IMR-90 (cell line): ENCODE measurements at regions not wholly inside any gene's neighbourhood (a gene's known extent, or its start where the extent isn't known, plus 50 kb on each side); places are given as distances from the start of the nearest gene placed in this dataset.
A peak's percentile ranks its signal among the peaks of the same experiment; 100 is the strongest.

Experiments
- ATAC-seq: fragments of 200-7000 bp; cut with Tn5 transposase; 2 replicates; pipeline ENCODE4 v1.9.1; 2020; ENCODE audit warnings: low read depth, mild to moderate bottlenecking, moderate library complexity
- BruUV-seq: library from RNA; stranded (reverse); fragments of 400-500 nt; replicated peaks from 2 replicates; lab custom pipeline; 2021; lab: Mats Ljungman, UMichigan
- CTCF ChIA-PET: fragments of 300-600 bp; formaldehyde crosslinking; extraction: SDS; loops from one replicate; lab custom pipeline; 2021; ENCODE audit warnings: antibody characterized with exemption; lab: Yijun Ruan, JAX
- POLR2A ChIA-PET: fragments of 300-600 bp; sonication (Branson Sonifier 250); formaldehyde crosslinking; loops from one replicate; lab custom pipeline; 2022; ENCODE audit warnings: antibody characterized with exemption; ENCODE audit not compliant: unreplicated experiment; lab: Charles Lee
- DNase-seq: peaks from one replicate; pipeline ENCODE4 v3.0.0; 2013
- H2AFZ ChIP-seq: replicated peaks from 2 replicates; pipeline ENCODE3; 2013; ENCODE audit warnings: low read length, mild to moderate bottlenecking; ENCODE audit not compliant: poor library complexity
- H2AK5ac ChIP-seq: 2 replicates; pipeline ENCODE4 v1.6.1; 2013; ENCODE audit warnings: low read depth, low read length, inconsistent platforms
- H2AK9ac ChIP-seq: replicated peaks from 2 replicates; pipeline ENCODE3; 2013; ENCODE audit warnings: mild to moderate bottlenecking, low read depth, low read length, moderate library complexity; ENCODE audit not compliant: poor library complexity
- H2BK120ac ChIP-seq: 2 replicates; pipeline ENCODE4 v1.6.1; 2013; ENCODE audit warnings: low read depth, low read length, inconsistent platforms
- H2BK15ac ChIP-seq: 3 replicates; pipeline ENCODE4 v1.6.1; 2013; ENCODE audit warnings: low read depth, low read length, inconsistent platforms
- H2BK20ac ChIP-seq: 2 replicates; pipeline ENCODE4 v1.6.1; 2013; ENCODE audit warnings: low read depth, mild to moderate bottlenecking, inconsistent platforms, low read length, moderate library complexity
- H2BK5ac ChIP-seq: 2 replicates; pipeline ENCODE4 v1.6.1; 2013; ENCODE audit warnings: mild to moderate bottlenecking, low read depth, low read length, inconsistent platforms; ENCODE audit not compliant: poor library complexity, severe bottlenecking
- H3K14ac ChIP-seq: replicated peaks from 2 replicates; pipeline ENCODE4 v1.6.1; 2013; ENCODE audit warnings: low read depth, low read length, inconsistent platforms
- H3K18ac ChIP-seq: 2 replicates; pipeline ENCODE4 v1.6.1; 2013; ENCODE audit warnings: low read depth, low read length, control low read depth
- H3K23ac ChIP-seq: 2 replicates; pipeline ENCODE4 v1.6.1; 2013; ENCODE audit warnings: low read depth, low read length, inconsistent platforms
- H3K27ac ChIP-seq: 2 replicates; pipeline ENCODE4 v1.5.1; 2013; ENCODE audit warnings: mild to moderate bottlenecking, control low read depth, low read length; ENCODE audit not compliant: insufficient read depth
- H3K27me3 ChIP-seq: 2 replicates; pipeline ENCODE4 v1.6.1; 2013; ENCODE audit warnings: low read length; ENCODE audit not compliant: control insufficient read depth, insufficient read depth
- H3K36me3 ChIP-seq: 2 replicates; pipeline ENCODE4 v1.6.1; 2013; ENCODE audit warnings: low read length, mixed read lengths; ENCODE audit not compliant: control insufficient read depth, insufficient read depth
- H3K4ac ChIP-seq: 2 replicates; pipeline ENCODE4 v1.6.1; 2013; ENCODE audit warnings: low read depth, low read length, inconsistent platforms
- H3K4me1 ChIP-seq: 2 replicates; pipeline ENCODE4 v1.6.1; 2013; ENCODE audit warnings: low read length, mixed read lengths; ENCODE audit not compliant: control insufficient read depth, insufficient read depth
- H3K4me2 ChIP-seq: 2 replicates; pipeline ENCODE4 v1.6.1; 2013; ENCODE audit warnings: low read depth, mild to moderate bottlenecking, control low read depth, low read length, moderate library complexity
- H3K4me3 ChIP-seq: 2 replicates; pipeline ENCODE4 v1.5.1; 2013; ENCODE audit warnings: low read depth, mild to moderate bottlenecking, control low read depth, low read length, moderate library complexity; ENCODE audit not compliant: insufficient read depth
- H3K56ac ChIP-seq: 2 replicates; pipeline ENCODE4 v1.6.1; 2013; ENCODE audit warnings: low read length, inconsistent platforms; ENCODE audit not compliant: insufficient read depth; ENCODE audit errors: extremely low read depth
- H3K79me1 ChIP-seq, 2 experiments: 2 replicates each; pipeline ENCODE4 v1.6.1; 2013; ENCODE audit warnings: low read length in 2 of 2, inconsistent platforms in 1 of 2, low read depth in 1 of 2
- H3K9ac ChIP-seq: 2 replicates; pipeline ENCODE4 v1.6.1; 2013; ENCODE audit warnings: low read depth, low read length, control low read depth
- H3K9me1 ChIP-seq: 2 replicates; pipeline ENCODE4 v1.6.1; 2013; ENCODE audit warnings: low read length, inconsistent platforms; ENCODE audit not compliant: insufficient read depth
- H3K9me3 ChIP-seq: 2 replicates; pipeline ENCODE4 v1.6.1; 2013; ENCODE audit warnings: low read length; ENCODE audit not compliant: control insufficient read depth, insufficient read depth
- H4K20me1 ChIP-seq: 2 replicates; pipeline ENCODE4 v1.6.1; 2013; ENCODE audit warnings: low read length, inconsistent platforms; ENCODE audit not compliant: insufficient read depth
- H4K5ac ChIP-seq: 2 replicates; pipeline ENCODE4 v1.6.1; 2013; ENCODE audit warnings: mild to moderate bottlenecking, low read depth, low read length, control low read depth
- H4K8ac ChIP-seq, 2 experiments: 2 replicates each; pipeline ENCODE4 v1.6.1; 2013; ENCODE audit warnings: low read depth in 2 of 2, low read length in 2 of 2, control low read depth in 1 of 2, inconsistent platforms in 1 of 2
- H4K91ac ChIP-seq: 2 replicates; pipeline ENCODE4 v1.6.1; 2013; ENCODE audit warnings: low read depth, low read length, inconsistent platforms; ENCODE audit not compliant: insufficient read depth
- MAFK ChIP-seq: IDR thresholded peaks from 2 replicates; pipeline ENCODE4 v1.6.1; 2012; ENCODE audit warnings: low read depth, low read length, improper control_type of control experiment
- MAZ ChIP-seq: IDR thresholded peaks from 2 replicates; pipeline ENCODE4 v1.6.1; 2012; ENCODE audit warnings: low read depth, mild to moderate bottlenecking, low read length, improper control_type of control experiment, moderate library complexity, borderline replicate concordance
- WGBS, 2 experiments: methylation state at CpG; one replicate each; pipeline versions ENCODE4 v1.1.5 to v1.1.7; 2013; ENCODE audit warnings: missing lambda C conversion rate in 2 of 2; ENCODE audit not compliant: insufficient read length in 1 of 2; ENCODE audit errors: extremely low coverage in 2 of 2; 5-methylcytosine and 5-hydroxymethylcytosine counted together
- dilution Hi-C: fragments of 300-500 bp; cut with HindIII; formaldehyde crosslinking; loops from one replicate; pipeline ENCODE4 v1.14.3; 2018; ENCODE audit warnings: low sequenced_read_pairs; ENCODE audit not compliant: unreplicated experiment
- in situ Hi-C: fragments of 300-500 bp; cut with MboI; formaldehyde crosslinking; loops from 3 replicates; pipeline ENCODE4 v1.14.3; 2019; ENCODE audit warnings: low sequenced_read_pairs, inconsistent platforms, mixed read lengths
- intact Hi-C: fragments of 100-400 bp; cut with micrococcal nuclease; formaldehyde crosslinking; loops from 2 replicates; pipeline ENCODE4 v1.10.0; 2022

GRCh38 chr13:57224414-57224813, 57.4 kb downstream of the PRR20E start:
- BruUV-seq: no TSS peak
- no peak overlapping the region for H2BK5ac ChIP-seq
- H4K5ac ChIP-seq: no peak overlapping the region
- no peaks in the 10 kb centered on the region for H3K79me1 ChIP-seq
- dilution Hi-C loops (no loop called here), in situ Hi-C loops (no loop called here), intact Hi-C loops (no loop called here)
- no peak overlapping the region for H2BK15ac ChIP-seq
- H3K9me3 ChIP-seq: 0 out of 2 replicates have a peak, but pooled peaks cover 2% of the 10 kb centered on the region
- no peak overlapping the region for H2AFZ ChIP-seq
- no peak overlapping the region for H2AK5ac ChIP-seq
- ATAC-seq (no peak), DNase-seq (no peak)
- no peaks in the 10 kb centered on the region for H4K20me1 ChIP-seq
- H3K27ac ChIP-seq: no peak overlapping the region
- no peak overlapping the region for H4K8ac ChIP-seq
- H3K23ac ChIP-seq: no peak overlapping the region
- H3K4ac ChIP-seq: no peak overlapping the region
- H3K56ac ChIP-seq: no peak overlapping the region
- H3K18ac ChIP-seq: no peak overlapping the region
- H3K4me2 ChIP-seq: no peak overlapping the region
- H2BK120ac ChIP-seq: no peak overlapping the region
- no peaks in the 10 kb centered on the region for H3K27me3 ChIP-seq
- no peak for TF ChIP-seq MAZ
- 0 out of 2 replicates have a peak, but pooled peaks have one; percentile 35 for TF ChIP-seq MAFK
- POLR2A ChIA-PET: no interaction called here
- H3K9me1 ChIP-seq: no peaks in the 10 kb centered on the region
- CTCF ChIA-PET: no interaction called here
- no peak overlapping the region for H3K9ac ChIP-seq
- no peak overlapping the region for H2AK9ac ChIP-seq
- H3K36me3 ChIP-seq: no peaks in the 10 kb centered on the region
- no peaks in the 10 kb centered on the region for H3K4me1 ChIP-seq
- H4K91ac ChIP-seq: no peak overlapping the region
- WGBS, 2 experiments: no CpG with 5 or more reads among the region's 5 CpGs
- H3K14ac ChIP-seq: no peak overlapping the region
- no peak overlapping the region for H2BK20ac ChIP-seq
- no peak overlapping the region for H3K4me3 ChIP-seq
